ENCODE measurements at regions not wholly inside any gene's neighbourhood (a gene's known extent, or its start where the extent isn't known, plus 50 kb on each side); places are given as distances from the start of the nearest gene placed in this dataset.

- in situ Hi-C loops (cut with MboI; ENCODE audit: low sequenced_read_pairs in 4 of 4) (no loop called here), intact Hi-C loops (cut with DNase I; ENCODE audit: low total_unique reads) (no loop called here)
- H3K36me3 ChIP-seq: no peaks in the 10 kb centered on the region
- no peak for ATAC-seq
- H3K4me1 ChIP-seq: no peaks in the 10 kb centered on the region
- TF ChIP-seq POLR2A (IDR thresholded peaks at IDR 0.05): no peak
- TF ChIP-seq, protein P1, sequence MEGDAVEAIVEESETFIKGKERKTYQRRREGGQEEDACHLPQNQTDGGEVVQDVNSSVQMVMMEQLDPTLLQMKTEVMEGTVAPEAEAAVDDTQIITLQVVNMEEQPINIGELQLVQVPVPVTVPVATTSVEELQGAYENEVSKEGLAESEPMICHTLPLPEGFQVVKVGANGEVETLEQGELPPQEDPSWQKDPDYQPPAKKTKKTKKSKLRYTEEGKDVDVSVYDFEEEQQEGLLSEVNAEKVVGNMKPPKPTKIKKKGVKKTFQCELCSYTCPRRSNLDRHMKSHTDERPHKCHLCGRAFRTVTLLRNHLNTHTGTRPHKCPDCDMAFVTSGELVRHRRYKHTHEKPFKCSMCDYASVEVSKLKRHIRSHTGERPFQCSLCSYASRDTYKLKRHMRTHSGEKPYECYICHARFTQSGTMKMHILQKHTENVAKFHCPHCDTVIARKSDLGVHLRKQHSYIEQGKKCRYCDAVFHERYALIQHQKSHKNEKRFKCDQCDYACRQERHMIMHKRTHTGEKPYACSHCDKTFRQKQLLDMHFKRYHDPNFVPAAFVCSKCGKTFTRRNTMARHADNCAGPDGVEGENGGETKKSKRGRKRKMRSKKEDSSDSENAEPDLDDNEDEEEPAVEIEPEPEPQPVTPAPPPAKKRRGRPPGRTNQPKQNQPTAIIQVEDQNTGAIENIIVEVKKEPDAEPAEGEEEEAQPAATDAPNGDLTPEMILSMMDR (IDR thresholded peaks at IDR 0.05 in 4 of 5, conservative IDR thresholded peaks at IDR 0.05 in 1 of 5): no peak
- H3K4me3 ChIP-seq: no peak overlapping the region
- no peak for DNase-seq
- no peaks in the 10 kb centered on the region for H3K9me3 ChIP-seq
- no peak overlapping the region for H3K27ac ChIP-seq
- H3K27me3 ChIP-seq: no peaks in the 10 kb centered on the region
Observed at GRCh38 chr13:63472711-63473110, 2057.1 kb upstream of the PCDH20 start.

DNA sequence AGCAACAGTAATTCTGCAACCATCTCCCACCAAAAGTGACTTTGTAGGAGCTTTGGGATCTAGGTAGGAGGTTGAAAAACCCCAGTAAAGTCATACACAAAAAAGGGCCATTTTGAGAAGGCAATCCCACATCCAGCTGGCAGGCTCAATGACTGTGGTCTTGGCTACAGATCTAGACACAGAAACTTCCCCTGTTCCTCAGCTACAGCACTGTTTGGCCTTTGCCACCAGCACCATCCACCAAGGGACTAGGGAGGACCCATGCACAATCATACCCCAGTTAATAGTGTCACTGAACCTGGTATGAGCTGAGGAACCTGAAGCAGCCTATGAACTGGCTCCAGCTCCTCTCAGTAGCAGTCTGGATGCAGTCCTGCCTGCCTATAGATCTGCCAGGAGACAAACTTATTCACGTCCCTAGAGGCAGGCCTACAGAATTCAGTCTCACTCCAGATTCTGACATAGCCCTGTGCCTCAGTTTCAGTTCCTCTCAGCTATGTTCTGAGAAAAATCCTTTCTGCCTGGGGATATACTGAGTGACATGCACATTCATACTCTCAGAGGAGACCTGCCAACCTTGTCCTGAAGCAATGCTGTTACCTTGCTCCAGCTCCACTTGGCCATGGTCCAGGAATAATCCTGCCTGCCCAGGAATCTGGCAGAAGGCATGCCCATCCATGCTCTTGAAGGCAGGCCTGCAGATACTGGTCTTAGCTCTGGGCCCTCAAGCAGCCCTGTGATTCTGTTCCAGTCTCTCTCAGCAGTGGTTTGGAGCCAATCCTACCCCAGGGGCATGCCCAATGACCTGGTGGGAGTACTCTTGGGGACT is 2048.3 kb upstream of the PCDH20 start:
- Histone ChIP-seq H3K9me3 (no peaks in the 10 kb centered on the region), H3K4me3 (no peak overlapping the region), H3K27me3 (no peaks in the 10 kb centered on the region), H3K36me3 (no peaks in the 10 kb centered on the region), H3K4me1 (no peaks in the 10 kb centered on the region), H3K27ac (no peak overlapping the region)
- intact Hi-C loops (cut with DNase I; ENCODE audit: low total_unique reads): no loop called here
- DNase-seq (no peak), ATAC-seq (no peak)
- TF ChIP-seq, protein P1 (IDR thresholded peaks at IDR 0.05 in 4 of 5, conservative IDR thresholded peaks at IDR 0.05 in 1 of 5): no peak
- in situ Hi-C loops (cut with MboI; ENCODE audit: low sequenced_read_pairs in 4 of 4): no loop called here

GRCh38 chr13:63460462-63461090 is 2044.9 kb upstream of the PCDH20 start:
- no peak for DNase-seq
- Histone ChIP-seq H3K4me3 (no peak overlapping the region), H3K9me3 (no peaks in the 10 kb centered on the region), H3K27ac (no peak overlapping the region), H3K4me1 (no peaks in the 10 kb centered on the region), H3K27me3 (no peaks in the 10 kb centered on the region), H3K36me3 (no peaks in the 10 kb centered on the region)
- ATAC-seq: no peak
- in situ Hi-C loops (cut with MboI; ENCODE audit: low sequenced_read_pairs in 4 of 4): no loop called here
- intact Hi-C loops (cut with DNase I; ENCODE audit: low total_unique reads): no loop called here
- TF ChIP-seq, protein P1 (IDR thresholded peaks at IDR 0.05 in 4 of 5, conservative IDR thresholded peaks at IDR 0.05 in 1 of 5): no peak
- TF ChIP-seq POLR2A (IDR thresholded peaks at IDR 0.05): no peak

- Histone ChIP-seq H3K36me3 (no peaks in the 10 kb centered on the region), H3K9me3 (no peaks in the 10 kb centered on the region), H3K27ac (no peak overlapping the region), H3K4me1 (no peaks in the 10 kb centered on the region), H3K27me3 (no peaks in the 10 kb centered on the region), H3K4me3 (no peak overlapping the region)
- ATAC-seq (no peak), DNase-seq (no peak)
- in situ Hi-C loops (cut with MboI; ENCODE audit: low sequenced_read_pairs in 4 of 4) (no loop called here), intact Hi-C loops (cut with DNase I; ENCODE audit: low total_unique reads) (no loop called here)
- no peak for TF ChIP-seq POLR2A (IDR thresholded peaks at IDR 0.05)
- TF ChIP-seq, protein P1 (IDR thresholded peaks at IDR 0.05 in 4 of 5, conservative IDR thresholded peaks at IDR 0.05 in 1 of 5): no peak
Observed at GRCh38 chr13:63457186-63457585, 2041.5 kb upstream of the PCDH20 start.

Data from gastrocnemius medialis (tissue), 4 donors.